Stimulated activated CD8-positive, alpha-beta memory T cell treated with anti-CD3 and anti-CD28 coated beads, Interleukin-4, amount 100 ng/mL, for 48 hours (primary cell): ENCODE measurements at regions not wholly inside any gene's neighbourhood (a gene's known extent, or its start where the extent isn't known, plus 50 kb on each side); places are given as distances from the start of the nearest gene placed in this dataset.

Experiments
- DNase-seq: peaks from one replicate; pipeline ENCODE4 v3.0.0-alpha.2; 2020

- peak; percentile 31 for DNase-seq
Measured at GRCh38 chr2:158006961-158007719, 94.5 kb upstream of the UPP2 start.

- DNase-seq, result no peak
Measured at GRCh38 chr2:158004126-158004764, 97.4 kb upstream of the UPP2 start.

GRCh38 chr2:158002079-158002478 is 99.6 kb upstream of the UPP2 start:
- no peak for DNase-seq

GRCh38 chr2:157996799-157997198 is 104.9 kb upstream of the UPP2 start:
- DNase-seq, result no peak

- DNase-seq, result no peak
Measured at GRCh38 chr2:157995117-157995516, 106.6 kb upstream of the UPP2 start.

GRCh38 chr2:157991932-157992331 is 109.7 kb upstream of the UPP2 start:
- DNase-seq, result no peak

- DNase-seq, result no peak
Measured at GRCh38 chr2:157990173-157990572, 111.5 kb upstream of the UPP2 start.

- DNase-seq, result no peak
Measured at GRCh38 chr2:157989227-157989626, 112.4 kb upstream of the UPP2 start.

GRCh38 chr2:157986761-157987160 is 110.6 kb upstream of the ACVR1 start:
- DNase-seq, result no peak

- DNase-seq, result no peak
Measured at GRCh38 chr2:157984866-157985265, 108.7 kb upstream of the ACVR1 start.

- no peak for DNase-seq
Measured at GRCh38 chr2:157980020-157980419, 103.9 kb upstream of the ACVR1 start.

- DNase-seq, result no peak
Measured at GRCh38 chr2:157971702-157972101, 95.6 kb upstream of the ACVR1 start.

GRCh38 chr2:157967856-157968255 is 91.7 kb upstream of the ACVR1 start:
- no peak for DNase-seq

GRCh38 chr2:157959249-157959648 is 83.1 kb upstream of the ACVR1 start:
- DNase-seq, result no peak

- DNase-seq, result no peak
Measured at GRCh38 chr2:157957596-157957995, 81.5 kb upstream of the ACVR1 start.

GRCh38 chr2:157952558-157952957 is 76.4 kb upstream of the ACVR1 start:
- no peak for DNase-seq

GRCh38 chr2:157948856-157949255 is 72.7 kb upstream of the ACVR1 start:
- no peak for DNase-seq

- DNase-seq, result no peak
Measured at GRCh38 chr2:157946919-157947557, 70.9 kb upstream of the ACVR1 start.

GRCh38 chr2:157940024-157940423 is 63.9 kb upstream of the ACVR1 start:
- no peak for DNase-seq

- no peak for DNase-seq
Measured at GRCh38 chr2:157938556-157938955, 62.4 kb upstream of the ACVR1 start.

- DNase-seq, result no peak
Measured at GRCh38 chr2:157936406-157936805, 60.3 kb upstream of the ACVR1 start.

- no peak for DNase-seq
Measured at GRCh38 chr2:157935378-157935906, 59.3 kb upstream of the ACVR1 start.

- no peak for DNase-seq
Measured at GRCh38 chr2:157934684-157935377, 58.7 kb upstream of the ACVR1 start.
